HepG2 (cell line): ENCODE measurements at regions not wholly inside any gene's neighbourhood (a gene's known extent, or its start where the extent isn't known, plus 50 kb on each side); places are given as distances from the start of the nearest gene placed in this dataset.
"Not testable (repeated sequence)": the region's sequence is repeated elsewhere in the genome, so short reads cannot be mapped to it uniquely, and the experiment has no call there.

Experiments used
- ATAC-seq: fragments of 200-7000 bp; cut with Tn5 transposase; 3 replicates; pipeline ENCODE4 v1.9.1; 2020; ENCODE audit warnings: mild to moderate bottlenecking, moderate library complexity
- BruUV-seq: library from RNA; stranded (reverse); fragments of 400-500 nt; replicated peaks from 2 replicates; lab custom pipeline; 2021; lab: Mats Ljungman, UMichigan
- CTCF ChIA-PET: fragments of 300-600 bp; formaldehyde crosslinking; extraction: SDS; loops from one replicate; lab custom pipeline; 2021; ENCODE audit warnings: low total read pairs, inconsistent platforms, low intra/inter-chr PET ratio; lab: Yijun Ruan, JAX
- POLR2A ChIA-PET: fragments of 350-600 bp; sonication (Branson Sonifier 250); formaldehyde crosslinking; loops from one replicate; lab custom pipeline; 2020; ENCODE audit warnings: antibody characterized with exemption, inconsistent platforms; lab: Yijun Ruan, JAX
- DNase-seq: peaks from one replicate; pipeline ENCODE4 v3.0.0-alpha.2; 2015; ENCODE audit warnings: low spot score
- FAIRE-seq: peaks from 3 replicates; lab custom pipeline; 2011; peaks lifted over from hg19 to GRCh38; lab: Jason Lieb, UNC
- H2AFZ ChIP-seq: one replicate; pipeline ENCODE4 v1.6.1; 2011; ENCODE audit warnings: low read length, inconsistent platforms
- H3K27ac ChIP-seq: fragments of 300-600 bp; 3 replicates; pipeline ENCODE4 v1.8.0; 2011; ENCODE audit warnings: mixed run types, mild to moderate bottlenecking, mixed read lengths, low read length, inconsistent platforms; ENCODE audit not compliant: insufficient read depth; ENCODE audit errors: extremely low read length
- H3K27me3 ChIP-seq, 2 experiments: fragments of 200-600 bp in 1 of 2; 2 replicates in 1 of 2; 3 replicates in 1 of 2; pipeline versions ENCODE4 v1.6.0 to v1.8.0; 2011; ENCODE audit warnings: low read length in 2 of 2, mild to moderate bottlenecking in 2 of 2, moderate library complexity in 2 of 2, inconsistent platforms in 1 of 2; ENCODE audit not compliant: insufficient read depth in 2 of 2, control insufficient read depth in 1 of 2
- H3K36me3 ChIP-seq, 2 experiments: fragments of 200-600 bp in 1 of 2; replicated peaks in 1 of 2; 2 replicates in 1 of 2; 3 replicates in 1 of 2; pipeline versions ENCODE4 v1.5.1 to v1.8.0; 2011; ENCODE audit warnings: low read length in 2 of 2, inconsistent platforms in 1 of 2; ENCODE audit not compliant: insufficient read depth in 2 of 2, control insufficient read depth in 1 of 2
- H3K4me1 ChIP-seq: 2 replicates; pipeline ENCODE4 v1.5.1; 2012; ENCODE audit warnings: low read length, inconsistent platforms; ENCODE audit not compliant: insufficient read depth
- H3K4me2 ChIP-seq: 2 replicates; pipeline ENCODE4 v1.6.0; 2011; ENCODE audit warnings: low read depth, low read length, inconsistent platforms
- H3K4me3 ChIP-seq, 3 experiments: fragments of 200-600 bp in 1 of 3; sonication (generic), shearing (Covaris generic) in 1 of 3; replicated peaks in 1 of 3; 2 replicates each; pipeline ENCODE4 v1.5.1; 2011 to 2016; ENCODE audit warnings: low read length in 3 of 3, inconsistent platforms in 2 of 3, low read depth in 2 of 3, mild to moderate bottlenecking in 2 of 3, control low read depth in 1 of 3, mixed read lengths in 1 of 3; ENCODE audit not compliant: insufficient read depth in 1 of 3
- H3K79me2 ChIP-seq: one replicate; pipeline ENCODE4 v1.6.1; 2011; ENCODE audit warnings: low read length, inconsistent platforms; ENCODE audit not compliant: insufficient read depth
- H3K9ac ChIP-seq: 2 replicates; pipeline ENCODE4 v1.6.0; 2011; ENCODE audit warnings: mild to moderate bottlenecking, low read depth, low read length, inconsistent platforms; ENCODE audit not compliant: insufficient read depth
- H3K9me3 ChIP-seq: 2 replicates; pipeline ENCODE4 v1.5.1; 2012; ENCODE audit warnings: mild to moderate bottlenecking, low read length
- H4K20me1 ChIP-seq: 2 replicates; pipeline ENCODE4 v1.6.0; 2011; ENCODE audit warnings: inconsistent platforms, mild to moderate bottlenecking, low read length, moderate library complexity; ENCODE audit not compliant: insufficient read depth
- FOSL2 ChIP-seq: sonication (generic); formaldehyde crosslinking; IDR thresholded peaks from 2 replicates; pipeline ENCODE4 v1.4.0; 2020; ENCODE audit warnings: missing genetic modification reagents
- KDM2A ChIP-seq: sonication (generic); formaldehyde crosslinking; IDR thresholded peaks from 2 replicates; pipeline ENCODE4 v1.4.0; 2020; ENCODE audit warnings: low read depth, missing genetic modification reagents, borderline replicate concordance
- RAD21 ChIP-seq: fragments of 450-650 bp; formaldehyde crosslinking; IDR thresholded peaks from 2 replicates; pipeline ENCODE4 v1.5.0; 2020; ENCODE audit warnings: mild to moderate bottlenecking
- RXRA ChIP-seq: sonication (generic); formaldehyde crosslinking; IDR thresholded peaks from 2 replicates; pipeline ENCODE4 v1.5.1; 2020; ENCODE audit warnings: missing genetic modification reagents
- SALL1 ChIP-seq: sonication (generic); formaldehyde crosslinking; IDR thresholded peaks from 2 replicates; pipeline ENCODE4 v1.8.0; 2022; ENCODE audit warnings: mild to moderate bottlenecking, missing genetic modification reagents
- STAG1 ChIP-seq: sonication (generic); formaldehyde crosslinking; IDR thresholded peaks from 2 replicates; pipeline ENCODE4 v1.4.0; 2020; ENCODE audit warnings: missing genetic modification reagents
- TFAP4 ChIP-seq: sonication (generic); IDR thresholded peaks from 2 replicates; pipeline ENCODE4 v1.6.1; 2016; ENCODE audit warnings: low read depth, borderline replicate concordance
- ZBED4 ChIP-seq: sonication (generic); formaldehyde crosslinking; IDR thresholded peaks from 2 replicates; pipeline ENCODE4 v1.4.0; 2020; ENCODE audit warnings: missing genetic modification reagents, borderline replicate concordance
- ZNF263 ChIP-seq: sonication (generic); formaldehyde crosslinking; IDR thresholded peaks from 2 replicates; pipeline ENCODE4 v1.4.0; 2020; ENCODE audit warnings: missing genetic modification reagents
- ZNF274 ChIP-seq: sonication (generic); formaldehyde crosslinking; IDR thresholded peaks from 2 replicates; pipeline ENCODE4 v1.5.1; 2020; ENCODE audit warnings: mild to moderate bottlenecking, missing genetic modification reagents
- ZNF891 ChIP-seq: sonication (generic); formaldehyde crosslinking; IDR thresholded peaks from 2 replicates; pipeline ENCODE4 v1.5.0; 2020; ENCODE audit warnings: mild to moderate bottlenecking, missing genetic modification reagents
- WGBS: methylation state at CpG from one replicate; pipeline ENCODE4 v1.1.6; 2017; ENCODE audit warnings: low lambda C conversion rate; 5-methylcytosine and 5-hydroxymethylcytosine counted together
- in situ Hi-C: cut with HindIII; loops from 2 replicates; pipeline ENCODE4 v1.10.0; 2017; ENCODE audit warnings: low pct_unique_long_range_greater_than_20kb; ENCODE audit not compliant: extremely low pct_ligation_motif_present
- intact Hi-C: fragments of 100-400 bp; cut with micrococcal nuclease; formaldehyde crosslinking; loops from one replicate; pipeline ENCODE4 v1.10.0; 2022; ENCODE audit not compliant: unreplicated experiment

DNA sequence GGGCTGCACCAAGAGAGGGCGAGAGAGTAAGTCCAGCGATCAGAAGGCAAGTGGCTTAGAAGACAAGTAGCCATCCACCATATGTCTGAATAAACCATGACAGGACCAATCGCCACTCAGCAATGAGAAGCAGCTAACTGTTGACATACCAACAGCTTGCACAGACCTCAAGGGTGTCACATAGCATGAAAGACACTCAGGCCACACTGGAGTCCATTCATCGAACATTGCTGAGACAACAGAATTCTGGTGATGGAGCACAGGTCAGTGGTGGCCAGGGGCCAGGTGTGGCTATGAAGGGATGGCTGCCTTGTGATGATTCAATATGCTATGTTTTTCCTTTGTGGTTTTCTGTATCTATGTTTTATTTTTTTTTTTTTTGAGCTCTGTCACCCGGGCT is 236.2 kb upstream of the FRG2C start:
- H3K4me1 ChIP-seq, H3K27me3 ChIP-seq, H3K4me3 ChIP-seq, FAIRE-seq, H3K9me3 ChIP-seq, H3K27ac ChIP-seq, POLR2A ChIA-PET, H3K4me2 ChIP-seq, DNase-seq, BruUV-seq, H3K36me3 ChIP-seq, H3K79me2 ChIP-seq, CTCF ChIA-PET, H2AFZ ChIP-seq, ATAC-seq, H3K9ac ChIP-seq, H4K20me1 ChIP-seq: not testable (repeated sequence)
- 96% methylated on average over 5 of the region's 5 CpGs for WGBS
- intact Hi-C loops (loop anchor here (2.0 to 10.0 kb wide), 2 partner anchors 169 to 233 kb away; no protein-coding TSS in a partner anchor), in situ Hi-C loops (loop anchor here (10.0 kb wide), 1 partner anchor 133 kb away; no protein-coding TSS in a partner anchor)

GRCh38 chr3:75429561-75430220 is 234.4 kb upstream of the FRG2C start:
- H3K27ac ChIP-seq, H3K36me3 ChIP-seq, H3K9ac ChIP-seq, H3K27me3 ChIP-seq, H2AFZ ChIP-seq, H3K79me2 ChIP-seq, BruUV-seq, ATAC-seq, H3K4me3 ChIP-seq, H3K4me2 ChIP-seq, POLR2A ChIA-PET, H3K9me3 ChIP-seq, H4K20me1 ChIP-seq: not testable (repeated sequence)
- intact Hi-C loops = loop anchor here (1.0 to 10.0 kb wide), 4 partner anchors 135 to 235 kb away; no protein-coding TSS in a partner anchor
- peaks cover 18% of the 10 kb centered on the region for H3K4me1 ChIP-seq
- DNase-seq = peak; percentile 62
- in situ Hi-C loops = loop anchor here (10.0 kb wide), 1 partner anchor 135 kb away; no protein-coding TSS in a partner anchor
- peak; percentile 40 for FAIRE-seq
- CTCF ChIA-PET = interaction anchor here (1.3 kb wide), 1 partner anchor 135 kb away, joined by 6 read pairs; no protein-coding TSS in a partner anchor
- WGBS = 67% methylated on average over 7 of the region's 9 CpGs
- TF ChIP-seq FOSL2 (CRISPR knock-in tag) (peak; percentile 94), RXRA (CRISPR knock-in tag) (0 out of 2 replicates have a peak, but pooled peaks have one; percentile 29), ZNF274 (CRISPR knock-in tag) (0 out of 2 replicates have a peak, but pooled peaks have one; percentile 22), ZNF263 (CRISPR knock-in tag) (0 out of 2 replicates have a peak, but pooled peaks have one; percentile 29), SALL1 (peak; percentile 19; the same call in 1 of the 2 replicates), RAD21 (CRISPR knock-in tag) (peak; percentile 47), TFAP4 (peak; percentile 62; the same call in 1 of the 2 replicates), ZNF891 (CRISPR knock-in tag) (0 out of 2 replicates have a peak, but pooled peaks have one; percentile 31), KDM2A (CRISPR knock-in tag) (peak; percentile 46; the same call in 1 of the 2 replicates), STAG1 (CRISPR knock-in tag) (peak; percentile 73), ZBED4 (peak; percentile 43; the same call in 1 of the 2 replicates)
